ENCODE measurements at regions not wholly inside any gene's neighbourhood (a gene's known extent, or its start where the extent isn't known, plus 50 kb on each side); places are given as distances from the start of the nearest gene placed in this dataset.

GRCh38 chr17:63094631-63095030, 128.6 kb downstream of the TANC2 start:
- Histone ChIP-seq H3K27me3 (ENCODE audit: low read depth) (no peaks in the 10 kb centered on the region), H3K4me3 (no peak overlapping the region), H3K36me3 (no peaks in the 10 kb centered on the region), H3K27ac (no peak overlapping the region), H3K4me1 (no peaks in the 10 kb centered on the region), H3K9me3 (no peaks in the 10 kb centered on the region)
- ATAC-seq = no peak
- TF ChIP-seq, protein P1, sequence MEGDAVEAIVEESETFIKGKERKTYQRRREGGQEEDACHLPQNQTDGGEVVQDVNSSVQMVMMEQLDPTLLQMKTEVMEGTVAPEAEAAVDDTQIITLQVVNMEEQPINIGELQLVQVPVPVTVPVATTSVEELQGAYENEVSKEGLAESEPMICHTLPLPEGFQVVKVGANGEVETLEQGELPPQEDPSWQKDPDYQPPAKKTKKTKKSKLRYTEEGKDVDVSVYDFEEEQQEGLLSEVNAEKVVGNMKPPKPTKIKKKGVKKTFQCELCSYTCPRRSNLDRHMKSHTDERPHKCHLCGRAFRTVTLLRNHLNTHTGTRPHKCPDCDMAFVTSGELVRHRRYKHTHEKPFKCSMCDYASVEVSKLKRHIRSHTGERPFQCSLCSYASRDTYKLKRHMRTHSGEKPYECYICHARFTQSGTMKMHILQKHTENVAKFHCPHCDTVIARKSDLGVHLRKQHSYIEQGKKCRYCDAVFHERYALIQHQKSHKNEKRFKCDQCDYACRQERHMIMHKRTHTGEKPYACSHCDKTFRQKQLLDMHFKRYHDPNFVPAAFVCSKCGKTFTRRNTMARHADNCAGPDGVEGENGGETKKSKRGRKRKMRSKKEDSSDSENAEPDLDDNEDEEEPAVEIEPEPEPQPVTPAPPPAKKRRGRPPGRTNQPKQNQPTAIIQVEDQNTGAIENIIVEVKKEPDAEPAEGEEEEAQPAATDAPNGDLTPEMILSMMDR (IDR thresholded peaks at IDR 0.05) = no peak
- intact Hi-C loops (cut with DNase I) = no loop called here
- DNase-seq = no peak

GRCh38 chr17:63095459-63095858, 129.4 kb downstream of the TANC2 start:
- no peaks in the 10 kb centered on the region for H3K27me3 ChIP-seq (ENCODE audit: low read depth)
- intact Hi-C loops (cut with DNase I) = no loop called here
- H3K4me1 ChIP-seq = no peaks in the 10 kb centered on the region
- no peak overlapping the region for H3K4me3 ChIP-seq
- TF ChIP-seq, protein P1 (IDR thresholded peaks at IDR 0.05) = no peak
- no peaks in the 10 kb centered on the region for H3K9me3 ChIP-seq
- no peak for ATAC-seq
- DNase-seq = no peak
- no peak overlapping the region for H3K27ac ChIP-seq
- H3K36me3 ChIP-seq = no peaks in the 10 kb centered on the region

DNA sequence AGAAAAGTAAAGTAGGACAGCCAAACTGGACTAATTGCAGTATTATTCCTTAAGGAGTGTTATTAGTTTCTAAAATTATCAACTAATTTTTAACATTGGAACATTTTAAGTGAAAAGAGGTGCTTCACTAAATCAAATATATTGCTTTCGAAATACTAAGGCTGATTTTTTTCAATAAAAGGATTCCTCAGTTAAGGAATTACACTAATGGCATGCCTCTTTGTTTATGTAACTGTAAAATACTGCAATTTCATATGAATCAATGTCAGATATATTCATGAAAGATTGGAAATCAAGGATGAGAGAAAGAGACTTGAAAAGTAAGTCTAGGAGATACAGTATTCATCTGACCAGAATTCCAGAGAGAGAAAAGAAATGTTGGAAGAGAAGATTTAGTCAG, 129.8 kb downstream of the TANC2 start:
- ATAC-seq = no peak
- H3K36me3 ChIP-seq = no peaks in the 10 kb centered on the region
- no peaks in the 10 kb centered on the region for H3K27me3 ChIP-seq (ENCODE audit: low read depth)
- H3K9me3 ChIP-seq = no peaks in the 10 kb centered on the region
- H3K27ac ChIP-seq = no peak overlapping the region
- H3K4me3 ChIP-seq = no peak overlapping the region
- no peaks in the 10 kb centered on the region for H3K4me1 ChIP-seq
- TF ChIP-seq, protein P1 (IDR thresholded peaks at IDR 0.05) = no peak
- intact Hi-C loops (cut with DNase I) = no loop called here
- no peak for DNase-seq

DNA sequence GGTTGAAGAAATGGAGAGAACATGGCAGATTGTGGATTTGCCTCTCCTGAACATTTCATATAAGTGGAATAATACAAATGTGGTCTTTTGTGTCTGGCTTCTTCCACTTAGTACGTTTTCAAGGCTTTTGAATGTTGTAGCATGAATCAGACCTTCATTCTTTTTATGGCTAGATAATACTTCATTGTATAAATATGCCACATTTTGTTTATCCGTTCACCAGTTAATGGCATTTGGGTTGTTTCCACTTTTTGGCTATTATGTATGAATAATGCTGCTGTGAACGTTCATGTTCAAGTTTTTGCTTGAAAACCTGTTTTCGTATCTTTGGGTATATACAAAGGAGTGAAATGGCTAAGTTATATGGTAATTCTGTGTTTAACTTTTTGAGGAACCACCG, 130.4 kb downstream of the TANC2 start:
- Histone ChIP-seq H3K27ac (no peak overlapping the region), H3K9me3 (no peaks in the 10 kb centered on the region), H3K36me3 (no peaks in the 10 kb centered on the region), H3K4me1 (no peaks in the 10 kb centered on the region), H3K4me3 (no peak overlapping the region), H3K27me3 (ENCODE audit: low read depth) (no peaks in the 10 kb centered on the region)
- intact Hi-C loops (cut with DNase I) = no loop called here
- TF ChIP-seq, protein P1 (IDR thresholded peaks at IDR 0.05) = no peak
- no peak for DNase-seq
- ATAC-seq = no peak

- DNase-seq (no peak), ATAC-seq (no peak)
- H3K27ac ChIP-seq = no peak overlapping the region
- TF ChIP-seq, protein P1 (IDR thresholded peaks at IDR 0.05) = no peak
- no peaks in the 10 kb centered on the region for H3K27me3 ChIP-seq (ENCODE audit: low read depth)
- intact Hi-C loops (cut with DNase I) = no loop called here
- H3K9me3 ChIP-seq = no peaks in the 10 kb centered on the region
- no peaks in the 10 kb centered on the region for H3K4me1 ChIP-seq
- no peaks in the 10 kb centered on the region for H3K36me3 ChIP-seq
- no peak overlapping the region for H3K4me3 ChIP-seq
These were observed 133.4 kb downstream of the TANC2 start for GRCh38 chr17:63099425-63099824.

DNA sequence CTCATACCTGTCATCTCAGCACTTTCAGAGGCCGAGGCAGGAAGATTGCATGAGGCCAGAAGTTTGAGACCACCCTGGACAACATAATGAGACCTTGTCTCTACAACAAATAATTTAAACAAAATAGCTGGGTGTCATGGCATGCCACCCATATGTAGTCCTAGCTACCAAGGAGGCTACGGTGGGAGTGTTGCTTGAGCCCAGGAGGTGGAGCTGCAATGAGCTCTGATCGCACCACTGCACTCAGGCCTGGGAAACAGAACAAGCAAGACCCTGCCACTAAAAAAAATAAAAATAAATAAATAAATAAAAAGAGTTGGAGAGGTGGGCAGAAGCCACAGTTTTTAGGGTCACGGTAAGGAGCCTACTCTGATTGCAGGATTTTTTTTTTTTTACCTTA, 136.0 kb downstream of the TANC2 start:
- Histone ChIP-seq H3K36me3 (no peaks in the 10 kb centered on the region), H3K4me1 (no peaks in the 10 kb centered on the region), H3K9me3 (no peaks in the 10 kb centered on the region), H3K27ac (no peak overlapping the region), H3K4me3 (no peak overlapping the region), H3K27me3 (ENCODE audit: low read depth) (no peaks in the 10 kb centered on the region)
- intact Hi-C loops (cut with DNase I) = no loop called here
- no peak for DNase-seq
- no peak for ATAC-seq
- TF ChIP-seq, protein P1 (IDR thresholded peaks at IDR 0.05) = no peak
